H9 (cell line): ENCODE measurements at regions not wholly inside any gene's neighbourhood (a gene's known extent, or its start where the extent isn't known, plus 50 kb on each side); places are given as distances from the start of the nearest gene placed in this dataset.

Source experiments
- DNase-seq: peaks from one replicate; pipeline ENCODE4 v3.0.0-alpha.2; 2017
- H2AFZ ChIP-seq: one replicate; pipeline ENCODE4 v1.6.1; 2013; ENCODE audit warnings: mild to moderate bottlenecking, low read length, control low read depth, moderate library complexity
- H2AK5ac ChIP-seq: 2 replicates; pipeline ENCODE4 v1.6.1; 2013; ENCODE audit warnings: low read length, control low read depth, mixed read lengths; ENCODE audit not compliant: insufficient read length
- H2BK120ac ChIP-seq: one replicate; pipeline ENCODE4 v1.6.1; 2013; ENCODE audit warnings: low read depth, mild to moderate bottlenecking, low read length, control low read depth, inconsistent platforms; ENCODE audit not compliant: poor library complexity, severe bottlenecking
- H2BK12ac ChIP-seq: 2 replicates; pipeline ENCODE4 v1.6.1; 2013; ENCODE audit warnings: low read length, control low read depth, mixed read lengths, low read depth; ENCODE audit not compliant: insufficient read length
- H2BK15ac ChIP-seq: 2 replicates; pipeline ENCODE4 v1.6.1; 2013; ENCODE audit warnings: low read depth, low read length, control low read depth
- H2BK20ac ChIP-seq: one replicate; pipeline ENCODE4 v1.6.1; 2013; ENCODE audit warnings: low read depth, mild to moderate bottlenecking, low read length, control low read depth, inconsistent platforms; ENCODE audit not compliant: poor library complexity, severe bottlenecking
- H2BK5ac ChIP-seq: 2 replicates; pipeline ENCODE4 v1.6.1; 2013; ENCODE audit warnings: low read length, control low read depth, mixed read lengths; ENCODE audit not compliant: insufficient read length
- H3K14ac ChIP-seq: 2 replicates; pipeline ENCODE4 v1.6.1; 2013; ENCODE audit warnings: low read length, control low read depth; ENCODE audit not compliant: insufficient read depth
- H3K18ac ChIP-seq: 2 replicates; pipeline ENCODE4 v1.6.1; 2013; ENCODE audit warnings: low read depth, mild to moderate bottlenecking, mixed read lengths, low read length, control low read depth; ENCODE audit not compliant: insufficient read length
- H3K23ac ChIP-seq: 2 replicates; pipeline ENCODE4 v1.6.1; 2013; ENCODE audit warnings: low read length, control low read depth, mixed read lengths, low read depth; ENCODE audit not compliant: insufficient read length
- H3K23me2 ChIP-seq: 2 replicates; pipeline ENCODE4 v1.6.1; 2013; ENCODE audit warnings: low read depth, mild to moderate bottlenecking, mixed read lengths, low read length, control low read depth; ENCODE audit not compliant: insufficient read length, poor library complexity, severe bottlenecking
- H3K27ac ChIP-seq: 2 replicates; pipeline ENCODE4 v1.5.1; 2013; ENCODE audit warnings: low read length, control low read depth, mixed read lengths, low read depth; ENCODE audit not compliant: insufficient read length
- H3K27me3 ChIP-seq: 2 replicates; pipeline ENCODE4 v1.6.1; 2013; ENCODE audit warnings: low read length, control low read depth, inconsistent platforms; ENCODE audit not compliant: insufficient read depth
- H3K4ac ChIP-seq: 2 replicates; pipeline ENCODE4 v1.6.1; 2013; ENCODE audit warnings: low read depth, mild to moderate bottlenecking, control low read depth, inconsistent platforms, low read length, moderate library complexity
- H3K4me1 ChIP-seq: 2 replicates; pipeline ENCODE4 v1.6.1; 2013; ENCODE audit warnings: low read length, control low read depth, inconsistent platforms; ENCODE audit not compliant: insufficient read depth
- H3K4me2 ChIP-seq: 2 replicates; pipeline ENCODE4 v1.6.1; 2013; ENCODE audit warnings: low read length, control low read depth, mixed read lengths; ENCODE audit not compliant: insufficient read length, insufficient read depth
- H3K56ac ChIP-seq: 2 replicates; pipeline ENCODE4 v1.6.1; 2013; ENCODE audit warnings: low read depth, mild to moderate bottlenecking, mixed read lengths, low read length, control low read depth; ENCODE audit not compliant: insufficient read length
- H3K79me1 ChIP-seq: 2 replicates; pipeline ENCODE4 v1.6.1; 2013; ENCODE audit warnings: low read depth, mild to moderate bottlenecking, moderate library complexity, low read length, control low read depth, inconsistent platforms; ENCODE audit not compliant: insufficient read depth, poor library complexity, severe bottlenecking
- H3K79me2 ChIP-seq: 2 replicates; pipeline ENCODE4 v1.6.1; 2013; ENCODE audit warnings: low read length, control low read depth, inconsistent platforms; ENCODE audit not compliant: insufficient read depth
- H3K9ac ChIP-seq: 2 replicates; pipeline ENCODE4 v1.6.1; 2013; ENCODE audit warnings: low read length, control low read depth, mixed read lengths; ENCODE audit not compliant: insufficient read length; ENCODE audit errors: extremely low read depth
- H3K9me3 ChIP-seq: one replicate; pipeline ENCODE4 v1.6.1; 2013; ENCODE audit warnings: low read depth, low read length, inconsistent platforms; ENCODE audit not compliant: control insufficient read depth
- H3T11ph ChIP-seq: one replicate; pipeline ENCODE4 v1.6.1; 2013; ENCODE audit warnings: mild to moderate bottlenecking, low read length, control low read depth, inconsistent platforms
- H4K20me1 ChIP-seq: one replicate; pipeline ENCODE4 v1.6.1; 2013; ENCODE audit not compliant: control insufficient read depth, insufficient read length, insufficient read depth
- H4K5ac ChIP-seq: 2 replicates; pipeline ENCODE4 v1.6.1; 2013; ENCODE audit warnings: low read depth, mild to moderate bottlenecking, mixed read lengths, low read length, control low read depth; ENCODE audit not compliant: insufficient read length
- H4K8ac ChIP-seq: replicated peaks from 2 replicates; pipeline ENCODE4 v1.6.1; 2013; ENCODE audit warnings: low read length, control low read depth, mixed read lengths, low read depth; ENCODE audit not compliant: insufficient read length
- H4K91ac ChIP-seq: 2 replicates; pipeline ENCODE4 v1.6.1; 2013; ENCODE audit warnings: low read depth, mild to moderate bottlenecking, moderate library complexity, mixed read lengths, low read length, control low read depth; ENCODE audit not compliant: insufficient read length
- H3K27ac Mint-ChIP-seq, 3 experiments: 2 replicates in 2 of 3; 3 replicates in 1 of 3; pipeline ENCODE4 v1.8.0; 2020 to 2021; ENCODE audit warnings: mixed read lengths in 3 of 3, mild to moderate bottlenecking in 1 of 3, moderate library complexity in 1 of 3
- H3K27me3 Mint-ChIP-seq: 2 replicates; pipeline ENCODE4 v1.8.0; 2021; ENCODE audit warnings: low read depth, mild to moderate bottlenecking, moderate library complexity, mixed read lengths
- H3K36me3 Mint-ChIP-seq, 3 experiments: 2 replicates in 2 of 3; 3 replicates in 1 of 3; pipeline ENCODE4 v1.8.0; 2020 to 2021; ENCODE audit warnings: low read depth in 3 of 3, mixed read lengths in 3 of 3; ENCODE audit not compliant: insufficient read depth in 1 of 3
- H3K4me1 Mint-ChIP-seq, 2 experiments: 2 replicates each; pipeline ENCODE4 v1.8.0; 2020; ENCODE audit warnings: mixed read lengths in 2 of 2
- H3K4me3 Mint-ChIP-seq, 2 experiments: 2 replicates in 1 of 2; 3 replicates in 1 of 2; pipeline ENCODE4 v1.8.0; 2020 to 2021; ENCODE audit warnings: mild to moderate bottlenecking in 2 of 2, mixed read lengths in 2 of 2, moderate library complexity in 1 of 2
- H3K9me3 Mint-ChIP-seq, 2 experiments: 2 replicates in 1 of 2; 3 replicates in 1 of 2; pipeline ENCODE4 v1.8.0; 2020; ENCODE audit warnings: mild to moderate bottlenecking in 2 of 2, mixed read lengths in 2 of 2, moderate library complexity in 1 of 2
- CTCF ChIP-seq: fragments of 200-600 bp; sonication (generic); conservative IDR thresholded peaks from 3 replicates; pipeline ENCODE4 v1.8.0; 2021; ENCODE audit warnings: antibody characterized with exemption, mild to moderate bottlenecking
- WGBS: extraction: QIAGEN DNeasy Blood & Tissue Kit; methylation state at CpG from one replicate; pipeline ENCODE4 v1.1.7; 2013; ENCODE audit warnings: missing lambda C conversion rate, low lambda C conversion rate, mixed read lengths; ENCODE audit not compliant: insufficient read length; ENCODE audit errors: extremely low coverage; 5-methylcytosine and 5-hydroxymethylcytosine counted together

GRCh38 chr18:2281086-2281485 is 290.2 kb downstream of the METTL4 start:
- Histone ChIP-seq H2AFZ (no peak overlapping the region), H3K27ac (no peak overlapping the region), H2BK12ac (no peak overlapping the region), H3K4ac (no peak overlapping the region), H3K56ac (no peak overlapping the region), H2BK20ac (no peak overlapping the region), H3K23ac (no peak overlapping the region), H4K91ac (no peak overlapping the region), H3K9ac (no peak overlapping the region), H3K27me3 (no peaks in the 10 kb centered on the region), H3K79me1 (no peaks in the 10 kb centered on the region), H3K23me2 (no peaks in the 10 kb centered on the region), H3K9me3 (no peaks in the 10 kb centered on the region), H3K4me1 (no peaks in the 10 kb centered on the region), H3T11ph (no peak overlapping the region), H4K5ac (no peak overlapping the region), H3K18ac (no peak overlapping the region), H3K79me2 (no peaks in the 10 kb centered on the region), H3K14ac (no peak overlapping the region), H2AK5ac (no peak overlapping the region), H2BK120ac (no peak overlapping the region), H4K8ac (no peak overlapping the region), H4K20me1 (no peaks in the 10 kb centered on the region), H2BK5ac (no peak overlapping the region), H2BK15ac (no peak overlapping the region), H3K4me2 (no peak overlapping the region)
- H3K27ac Mint-ChIP-seq, result peak overlapping the region in 1 of 3 experiments; percentile 87; a peak in 1 of 7 replicates
- no peaks in the 10 kb centered on the region; the same call in 1 of the 2 replicates for H3K27me3 Mint-ChIP-seq
- TF ChIP-seq CTCF, result no peak
- H3K4me1 Mint-ChIP-seq, result peaks cover 10 to 11% of the 10 kb centered on the region in 2 experiments
- no peak for DNase-seq
- H3K4me3 Mint-ChIP-seq, result no peak overlapping the region
- H3K9me3 Mint-ChIP-seq, result no peaks in the 10 kb centered on the region; a peak in 1 of 5 replicates
- no peaks in the 10 kb centered on the region for H3K36me3 Mint-ChIP-seq
- WGBS, result no CpG with 5 or more reads among the region's 1 CpG
